GM23338 (cell line): ENCODE measurements at regions not wholly inside any gene's neighbourhood (a gene's known extent, or its start where the extent isn't known, plus 50 kb on each side); places are given as distances from the start of the nearest gene placed in this dataset.

ENCODE experiments used
- ATAC-seq: fragments of 200-7000 bp; cut with Tn5 transposase; 3 replicates; pipeline ENCODE4 v1.9.1; 2020
- DNase-seq: peaks from one replicate; pipeline ENCODE4 v3.0.0-alpha.2; 2015; ENCODE audit warnings: low spot score
- H2AFZ ChIP-seq: fragments of 200-600 bp; sonication (generic); 2 replicates; pipeline ENCODE4 v1.8.0; 2016; ENCODE audit warnings: antibody characterized with exemption, mild to moderate bottlenecking, moderate library complexity
- H3F3A ChIP-seq: fragments of 200-600 bp; sonication (generic); replicated peaks from 2 replicates; pipeline ENCODE4 v1.8.0; 2017; ENCODE audit warnings: antibody characterized with exemption, mixed run types, low read depth
- H3K27ac ChIP-seq: fragments of 200-600 bp; sonication (generic); 2 replicates; pipeline ENCODE4 v1.6.1; 2016; ENCODE audit warnings: low read depth
- H3K27me3 ChIP-seq: fragments of 200-600 bp; sonication (generic); 2 replicates; pipeline ENCODE4 v1.8.0; 2016; ENCODE audit warnings: mild to moderate bottlenecking, mixed run types, moderate library complexity; ENCODE audit not compliant: insufficient read depth
- H3K36me3 ChIP-seq: fragments of 200-600 bp; sonication (generic); 2 replicates; pipeline ENCODE4 v1.8.0; 2016; ENCODE audit warnings: mild to moderate bottlenecking; ENCODE audit not compliant: insufficient read depth
- H3K4me1 ChIP-seq: fragments of 200-600 bp; sonication (generic); 2 replicates; pipeline ENCODE4 v1.8.0; 2016; ENCODE audit warnings: mild to moderate bottlenecking, moderate library complexity; ENCODE audit not compliant: insufficient read depth
- H3K4me2 ChIP-seq: fragments of 200-600 bp; sonication (generic); 2 replicates; pipeline ENCODE4 v1.7.1; 2017; ENCODE audit warnings: mixed run types
- H3K4me3 ChIP-seq: fragments of 200-600 bp; sonication (generic); 2 replicates; pipeline ENCODE4 v1.6.1; 2016; ENCODE audit warnings: mixed run types
- H3K79me2 ChIP-seq: fragments of 200-600 bp; sonication (generic); replicated peaks from 2 replicates; pipeline ENCODE4 v1.8.0; 2017; ENCODE audit warnings: mild to moderate bottlenecking; ENCODE audit not compliant: insufficient read depth
- H3K9me2 ChIP-seq: fragments of 200-600 bp; sonication (generic); 2 replicates; pipeline ENCODE4 v1.8.0; 2017; ENCODE audit not compliant: insufficient read depth
- H4K20me1 ChIP-seq: fragments of 200-600 bp; sonication (generic); replicated peaks from 2 replicates; pipeline ENCODE4 v1.8.0; 2017; ENCODE audit warnings: mild to moderate bottlenecking; ENCODE audit not compliant: insufficient read depth
- H3K27ac Mint-ChIP-seq: 2 replicates; pipeline ENCODE4 v1.8.0; 2020; ENCODE audit warnings: inconsistent platforms, mild to moderate bottlenecking, moderate library complexity, mixed read lengths
- H3K27me3 Mint-ChIP-seq: 3 replicates; pipeline ENCODE4 v1.8.0; 2022; ENCODE audit warnings: low read depth, mild to moderate bottlenecking, moderate library complexity, mixed read lengths, inconsistent platforms; ENCODE audit not compliant: insufficient read depth, poor library complexity
- H3K36me3 Mint-ChIP-seq: 3 replicates; pipeline ENCODE4 v1.8.0; 2021; ENCODE audit warnings: low read depth, mild to moderate bottlenecking, inconsistent platforms, moderate library complexity, mixed read lengths
- H3K4me1 Mint-ChIP-seq: 3 replicates; pipeline ENCODE4 v1.8.0; 2020; ENCODE audit warnings: mild to moderate bottlenecking, inconsistent platforms, mixed read lengths
- H3K4me3 Mint-ChIP-seq: 3 replicates; pipeline ENCODE4 v1.8.0; 2021; ENCODE audit warnings: moderate library complexity, mild to moderate bottlenecking, inconsistent platforms, mixed read lengths
- H3K9me3 Mint-ChIP-seq: 3 replicates; pipeline ENCODE4 v1.8.0; 2020; ENCODE audit warnings: moderate library complexity, mild to moderate bottlenecking, inconsistent platforms, mixed read lengths
- JUNB ChIP-seq: IDR thresholded peaks from one replicate; pipeline ENCODE4 v1.6.1; 2016; ENCODE audit warnings: antibody characterized with exemption; ENCODE audit not compliant: unreplicated experiment
- REST ChIP-seq: IDR thresholded peaks from one replicate; pipeline ENCODE4 v1.6.1; 2018; ENCODE audit warnings: antibody characterized with exemption; ENCODE audit not compliant: unreplicated experiment
- ZNF331 ChIP-seq: fragments of 250-450 bp; sonication (Bioruptor Pico); IDR thresholded peaks from 2 replicates; pipeline ENCODE4 v1.5.0; 2020; ENCODE audit warnings: low read depth, mild to moderate bottlenecking, moderate library complexity
- TF ChIP-seq, protein P1 (sequence below): fragments of 250-450 bp; sonication (Bioruptor Pico); IDR thresholded peaks from 2 replicates; pipeline ENCODE4 v1.5.0; 2020; ENCODE audit warnings: mild to moderate bottlenecking, moderate library complexity

DNA sequence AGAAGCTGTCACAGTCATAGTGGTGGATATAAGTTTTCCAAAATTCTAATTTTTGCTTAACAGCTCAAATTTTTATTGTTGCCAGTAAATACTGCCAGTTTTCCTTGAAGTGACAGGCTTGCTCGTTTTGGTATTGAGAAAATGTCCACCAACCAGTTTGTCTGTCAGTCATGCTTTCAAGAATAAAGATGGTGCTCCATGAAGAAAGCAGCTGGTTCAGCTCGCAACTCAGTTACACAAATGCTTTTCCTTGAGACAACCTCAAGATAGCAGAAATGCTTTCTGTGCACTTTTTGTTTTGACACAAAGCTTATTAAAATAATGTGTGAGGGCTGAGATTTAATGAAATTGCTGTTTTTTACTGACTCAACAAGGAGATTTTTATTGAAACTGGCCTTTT lies 135.7 kb downstream of the LRRC70 start:
- Histone ChIP-seq H3K27me3 (no peaks in the 10 kb centered on the region), H2AFZ (no peak overlapping the region), H4K20me1 (no peaks in the 10 kb centered on the region), H3K9me2 (peaks cover 22% of the 10 kb centered on the region), H3K4me1 (peaks cover 27% of the 10 kb centered on the region), H3K4me2 (no peak overlapping the region), H3K36me3 (no peaks in the 10 kb centered on the region), H3K79me2 (no peaks in the 10 kb centered on the region), H3F3A (no peaks in the 10 kb centered on the region), H3K4me3 (no peak overlapping the region), H3K27ac (no peak overlapping the region)
- Mint-ChIP-seq H3K27ac (no peak overlapping the region), H3K9me3 (no peaks in the 10 kb centered on the region), H3K36me3 (0 out of 3 replicates have a peak, but pooled peaks cover 3% of the 10 kb centered on the region), H3K4me3 (no peak overlapping the region), H3K27me3 (peaks cover 3% of the 10 kb centered on the region), H3K4me1 (peaks cover 29% of the 10 kb centered on the region)
- DNase-seq (no peak), ATAC-seq (no peak)
- TF ChIP-seq REST (no peak), ZNF331 (CRISPR knock-in tag) (no peak), JUNB (no peak)
- TF ChIP-seq, protein P1, sequence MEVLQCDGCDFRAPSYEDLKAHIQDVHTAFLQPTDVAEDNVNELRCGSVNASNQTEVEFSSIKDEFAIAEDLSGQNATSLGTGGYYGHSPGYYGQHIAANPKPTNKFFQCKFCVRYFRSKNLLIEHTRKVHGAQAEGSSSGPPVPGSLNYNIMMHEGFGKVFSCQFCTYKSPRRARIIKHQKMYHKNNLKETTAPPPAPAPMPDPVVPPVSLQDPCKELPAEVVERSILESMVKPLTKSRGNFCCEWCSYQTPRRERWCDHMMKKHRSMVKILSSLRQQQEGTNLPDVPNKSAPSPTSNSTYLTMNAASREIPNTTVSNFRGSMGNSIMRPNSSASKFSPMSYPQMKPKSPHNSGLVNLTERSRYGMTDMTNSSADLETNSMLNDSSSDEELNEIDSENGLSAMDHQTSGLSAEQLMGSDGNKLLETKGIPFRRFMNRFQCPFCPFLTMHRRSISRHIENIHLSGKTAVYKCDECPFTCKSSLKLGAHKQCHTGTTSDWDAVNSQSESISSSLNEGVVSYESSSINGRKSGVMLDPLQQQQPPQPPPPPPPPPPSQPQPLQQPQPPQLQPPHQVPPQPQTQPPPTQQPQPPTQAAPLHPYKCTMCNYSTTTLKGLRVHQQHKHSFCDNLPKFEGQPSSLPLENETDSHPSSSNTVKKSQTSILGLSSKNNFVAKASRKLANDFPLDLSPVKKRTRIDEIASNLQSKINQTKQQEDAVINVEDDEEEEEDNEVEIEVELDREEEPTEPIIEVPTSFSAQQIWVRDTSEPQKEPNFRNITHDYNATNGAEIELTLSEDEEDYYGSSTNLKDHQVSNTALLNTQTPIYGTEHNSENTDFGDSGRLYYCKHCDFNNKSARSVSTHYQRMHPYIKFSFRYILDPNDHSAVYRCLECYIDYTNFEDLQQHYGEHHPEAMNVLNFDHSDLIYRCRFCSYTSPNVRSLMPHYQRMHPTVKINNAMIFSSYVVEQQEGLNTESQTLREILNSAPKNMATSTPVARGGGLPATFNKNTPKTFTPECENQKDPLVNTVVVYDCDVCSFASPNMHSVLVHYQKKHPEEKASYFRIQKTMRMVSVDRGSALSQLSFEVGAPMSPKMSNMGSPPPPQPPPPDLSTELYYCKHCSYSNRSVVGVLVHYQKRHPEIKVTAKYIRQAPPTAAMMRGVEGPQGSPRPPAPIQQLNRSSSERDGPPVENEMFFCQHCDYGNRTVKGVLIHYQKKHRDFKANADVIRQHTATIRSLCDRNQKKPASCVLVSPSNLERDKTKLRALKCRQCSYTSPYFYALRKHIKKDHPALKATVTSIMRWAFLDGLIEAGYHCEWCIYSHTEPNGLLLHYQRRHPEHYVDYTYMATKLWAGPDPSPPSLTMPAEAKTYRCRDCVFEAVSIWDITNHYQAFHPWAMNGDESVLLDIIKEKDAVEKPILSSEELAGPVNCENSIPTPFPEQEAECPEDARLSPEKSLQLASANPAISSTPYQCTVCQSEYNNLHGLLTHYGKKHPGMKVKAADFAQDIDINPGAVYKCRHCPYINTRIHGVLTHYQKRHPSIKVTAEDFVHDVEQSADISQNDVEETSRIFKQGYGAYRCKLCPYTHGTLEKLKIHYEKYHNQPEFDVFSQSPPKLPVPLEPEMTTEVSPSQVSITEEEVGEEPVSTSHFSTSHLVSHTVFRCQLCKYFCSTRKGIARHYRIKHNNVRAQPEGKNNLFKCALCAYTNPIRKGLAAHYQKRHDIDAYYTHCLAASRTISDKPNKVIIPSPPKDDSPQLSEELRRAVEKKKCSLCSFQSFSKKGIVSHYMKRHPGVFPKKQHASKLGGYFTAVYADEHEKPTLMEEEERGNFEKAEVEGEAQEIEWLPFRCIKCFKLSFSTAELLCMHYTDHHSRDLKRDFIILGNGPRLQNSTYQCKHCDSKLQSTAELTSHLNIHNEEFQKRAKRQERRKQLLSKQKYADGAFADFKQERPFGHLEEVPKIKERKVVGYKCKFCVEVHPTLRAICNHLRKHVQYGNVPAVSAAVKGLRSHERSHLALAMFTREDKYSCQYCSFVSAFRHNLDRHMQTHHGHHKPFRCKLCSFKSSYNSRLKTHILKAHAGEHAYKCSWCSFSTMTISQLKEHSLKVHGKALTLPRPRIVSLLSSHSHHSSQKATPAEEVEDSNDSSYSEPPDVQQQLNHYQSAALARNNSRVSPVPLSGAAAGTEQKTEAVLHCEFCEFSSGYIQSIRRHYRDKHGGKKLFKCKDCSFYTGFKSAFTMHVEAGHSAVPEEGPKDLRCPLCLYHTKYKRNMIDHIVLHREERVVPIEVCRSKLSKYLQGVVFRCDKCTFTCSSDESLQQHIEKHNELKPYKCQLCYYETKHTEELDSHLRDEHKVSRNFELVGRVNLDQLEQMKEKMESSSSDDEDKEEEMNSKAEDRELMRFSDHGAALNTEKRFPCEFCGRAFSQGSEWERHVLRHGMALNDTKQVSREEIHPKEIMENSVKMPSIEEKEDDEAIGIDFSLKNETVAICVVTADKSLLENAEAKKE (CRISPR knock-in tag), result no peak
